ENCODE measurements at regions not wholly inside any gene's neighbourhood (a gene's known extent, or its start where the extent isn't known, plus 50 kb on each side); places are given as distances from the start of the nearest gene placed in this dataset.

GRCh38 chr1:56215771-56216170 lies 363.6 kb downstream of the PLPP3 start:
- TF ChIP-seq, protein P1, sequence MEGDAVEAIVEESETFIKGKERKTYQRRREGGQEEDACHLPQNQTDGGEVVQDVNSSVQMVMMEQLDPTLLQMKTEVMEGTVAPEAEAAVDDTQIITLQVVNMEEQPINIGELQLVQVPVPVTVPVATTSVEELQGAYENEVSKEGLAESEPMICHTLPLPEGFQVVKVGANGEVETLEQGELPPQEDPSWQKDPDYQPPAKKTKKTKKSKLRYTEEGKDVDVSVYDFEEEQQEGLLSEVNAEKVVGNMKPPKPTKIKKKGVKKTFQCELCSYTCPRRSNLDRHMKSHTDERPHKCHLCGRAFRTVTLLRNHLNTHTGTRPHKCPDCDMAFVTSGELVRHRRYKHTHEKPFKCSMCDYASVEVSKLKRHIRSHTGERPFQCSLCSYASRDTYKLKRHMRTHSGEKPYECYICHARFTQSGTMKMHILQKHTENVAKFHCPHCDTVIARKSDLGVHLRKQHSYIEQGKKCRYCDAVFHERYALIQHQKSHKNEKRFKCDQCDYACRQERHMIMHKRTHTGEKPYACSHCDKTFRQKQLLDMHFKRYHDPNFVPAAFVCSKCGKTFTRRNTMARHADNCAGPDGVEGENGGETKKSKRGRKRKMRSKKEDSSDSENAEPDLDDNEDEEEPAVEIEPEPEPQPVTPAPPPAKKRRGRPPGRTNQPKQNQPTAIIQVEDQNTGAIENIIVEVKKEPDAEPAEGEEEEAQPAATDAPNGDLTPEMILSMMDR (IDR thresholded peaks at IDR 0.05), result no peak
- no peak for TF ChIP-seq POLR2A (IDR thresholded peaks at IDR 0.05)
- ATAC-seq (no peak), DNase-seq (no peak)
- WGBS (ENCODE audit: insufficient coverage, low coverage, low lambda C conversion rate, missing lambda C conversion rate), result 91% methylated on average over 4 of the region's 4 CpGs
- Histone ChIP-seq H3K4me3 (no peak overlapping the region), H3K9me3 (no peaks in the 10 kb centered on the region), H3K27me3 (no peaks in the 10 kb centered on the region), H3K4me1 (no peaks in the 10 kb centered on the region), H3K27ac (no peak overlapping the region), H3K36me3 (no peaks in the 10 kb centered on the region)
- intact Hi-C loops (cut with DNase I), result no loop called here

DNA sequence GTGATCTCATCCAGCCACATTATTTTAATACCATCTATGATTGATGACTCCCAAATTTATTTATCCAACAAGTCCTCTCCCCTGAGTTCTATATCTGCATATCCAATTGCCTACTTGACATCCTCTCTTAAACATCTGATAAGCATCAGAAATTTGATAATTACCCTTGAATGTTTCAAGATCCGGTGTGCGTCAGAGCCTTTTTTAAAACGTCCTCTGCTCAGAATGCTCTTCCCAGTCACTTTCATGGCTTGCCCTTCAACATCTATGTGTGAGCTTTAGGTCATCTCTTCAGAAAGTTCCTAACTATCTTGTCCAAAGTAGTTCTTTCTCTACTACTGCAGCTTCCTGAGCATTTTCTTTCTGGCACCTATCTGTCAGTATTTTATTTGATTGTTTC lies 364.3 kb downstream of the PLPP3 start:
- ATAC-seq (no peak), DNase-seq (no peak)
- no peaks in the 10 kb centered on the region for H3K27me3 ChIP-seq
- H3K27ac ChIP-seq, result no peak overlapping the region
- intact Hi-C loops (cut with DNase I), result no loop called here
- no peaks in the 10 kb centered on the region for H3K36me3 ChIP-seq
- no peaks in the 10 kb centered on the region for H3K4me1 ChIP-seq
- TF ChIP-seq POLR2A (IDR thresholded peaks at IDR 0.05), result no peak
- TF ChIP-seq, protein P1 (IDR thresholded peaks at IDR 0.05), result no peak
- H3K9me3 ChIP-seq, result no peaks in the 10 kb centered on the region
- WGBS (ENCODE audit: insufficient coverage, low coverage, low lambda C conversion rate, missing lambda C conversion rate), result 90% methylated on average over 3 of the region's 3 CpGs
- no peak overlapping the region for H3K4me3 ChIP-seq

DNA sequence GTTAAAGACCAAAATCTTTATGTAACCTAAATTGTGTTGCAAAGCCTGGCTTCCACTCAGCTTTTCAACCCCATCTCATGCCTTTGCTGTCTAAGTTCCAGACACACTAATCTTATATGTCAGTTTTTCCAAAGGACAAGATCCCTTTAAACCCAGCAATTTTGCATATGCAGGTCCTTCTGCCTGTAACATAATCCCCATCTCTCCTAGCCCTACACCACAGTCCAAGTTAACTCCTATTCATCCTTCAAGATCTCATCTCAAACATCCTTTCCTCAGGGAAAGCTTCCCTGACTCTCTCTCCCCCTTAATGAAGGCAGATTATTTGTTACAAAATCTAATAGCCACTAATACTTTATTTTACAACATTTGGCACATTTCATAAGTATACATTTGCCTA lies 366.3 kb downstream of the PLPP3 start:
- Histone ChIP-seq H3K27ac (no peak overlapping the region), H3K36me3 (no peaks in the 10 kb centered on the region), H3K4me3 (no peak overlapping the region), H3K27me3 (no peaks in the 10 kb centered on the region), H3K4me1 (no peaks in the 10 kb centered on the region), H3K9me3 (no peaks in the 10 kb centered on the region)
- TF ChIP-seq POLR2A (IDR thresholded peaks at IDR 0.05), result no peak
- TF ChIP-seq, protein P1 (IDR thresholded peaks at IDR 0.05), result no peak
- ATAC-seq, result no peak
- no peak for DNase-seq
- intact Hi-C loops (cut with DNase I), result no loop called here

DNA sequence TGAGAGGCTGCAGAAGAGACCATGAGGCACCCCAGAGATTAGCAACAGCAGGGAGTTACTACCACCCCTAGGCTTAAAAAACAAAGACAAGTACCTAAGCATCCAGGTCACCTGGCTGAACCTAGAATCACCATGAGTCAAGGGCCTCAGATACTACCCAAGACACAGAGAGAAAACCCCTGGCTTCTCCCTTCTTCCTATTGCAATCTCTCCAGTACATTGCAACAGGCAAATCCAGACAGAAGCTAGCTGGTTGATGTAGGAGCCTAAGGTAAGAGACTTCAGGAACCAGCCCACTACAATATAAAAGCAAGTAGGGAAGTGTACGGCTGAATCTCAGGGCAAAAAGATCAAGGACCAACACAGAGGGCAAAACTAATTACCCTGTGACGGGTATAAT lies 367.2 kb downstream of the PLPP3 start:
- Histone ChIP-seq H3K4me1 (no peaks in the 10 kb centered on the region), H3K4me3 (no peak overlapping the region), H3K27me3 (no peaks in the 10 kb centered on the region), H3K36me3 (no peaks in the 10 kb centered on the region), H3K9me3 (no peaks in the 10 kb centered on the region), H3K27ac (no peak overlapping the region)
- WGBS (ENCODE audit: insufficient coverage, low coverage, low lambda C conversion rate, missing lambda C conversion rate), result 94% methylated on average over 2 of the region's 2 CpGs
- no peak for ATAC-seq
- DNase-seq, result no peak
- intact Hi-C loops (cut with DNase I), result no loop called here
- TF ChIP-seq POLR2A (IDR thresholded peaks at IDR 0.05), result no peak
- TF ChIP-seq, protein P1 (IDR thresholded peaks at IDR 0.05), result no peak

DNA sequence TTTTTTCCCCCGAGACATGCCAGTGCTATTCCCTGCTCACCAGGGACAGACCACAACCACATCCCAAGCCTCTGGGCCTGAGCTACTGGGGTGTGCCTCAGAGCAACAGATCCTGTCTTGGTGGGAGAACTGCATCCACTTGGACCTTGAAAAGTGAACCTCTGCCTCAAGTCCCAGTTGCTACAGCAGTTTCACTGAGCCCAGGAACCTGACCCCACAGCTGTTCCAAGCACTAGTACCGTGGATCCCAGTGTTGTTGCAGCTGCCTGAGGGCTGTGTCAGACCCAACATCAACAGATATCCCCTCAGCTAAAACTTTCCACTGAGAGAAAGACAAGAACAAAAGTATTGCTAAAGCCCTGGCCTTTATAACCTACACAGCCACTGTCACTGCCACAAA lies 373.0 kb downstream of the PLPP3 start:
- H3K9me3 ChIP-seq, result no peaks in the 10 kb centered on the region
- intact Hi-C loops (cut with DNase I), result no loop called here
- no peaks in the 10 kb centered on the region for H3K4me1 ChIP-seq
- no peaks in the 10 kb centered on the region for H3K36me3 ChIP-seq
- ATAC-seq, result no peak
- 92% methylated on average over 2 of the region's 2 CpGs for WGBS (ENCODE audit: insufficient coverage, low coverage, low lambda C conversion rate, missing lambda C conversion rate)
- H3K27ac ChIP-seq, result no peak overlapping the region
- no peak for DNase-seq
- no peak overlapping the region for H3K4me3 ChIP-seq
- H3K27me3 ChIP-seq, result no peaks in the 10 kb centered on the region
- TF ChIP-seq, protein P1 (IDR thresholded peaks at IDR 0.05), result no peak
- TF ChIP-seq POLR2A (IDR thresholded peaks at IDR 0.05), result no peak
